Vagina (tissue), 2 donors: ENCODE measurements at regions not wholly inside any gene's neighbourhood (a gene's known extent, or its start where the extent isn't known, plus 50 kb on each side); places are given as distances from the start of the nearest gene placed in this dataset.

Experiments used
- DNase-seq, 2 donors: peaks; one replicate each; pipeline ENCODE4 v3.0.0-alpha.2; 2017; ENCODE audit errors: extremely low spot score in 2 of 2
- H3K27ac ChIP-seq: fragments of 200-600 bp; sonication (generic); one replicate; pipeline ENCODE4 v1.5.1; 2019
- H3K27me3 ChIP-seq: fragments of 200-600 bp; sonication (generic); one replicate; pipeline ENCODE4 v1.5.1; 2019
- H3K36me3 ChIP-seq, 2 donors: fragments of 200-600 bp; sonication (generic); one replicate each; pipeline ENCODE4 v1.5.1; 2017 to 2019
- H3K4me1 ChIP-seq: fragments of 200-600 bp; sonication (generic); one replicate; pipeline ENCODE4 v1.5.1; 2019
- H3K4me3 ChIP-seq, 2 donors: fragments of 200-600 bp; sonication (generic); 1 replicate in 1 of 2; 2 replicates in 1 of 2; pipeline ENCODE4 v1.5.1; 2016 to 2019
- H3K9me3 ChIP-seq: fragments of 200-600 bp; sonication (generic); one replicate; pipeline ENCODE4 v1.5.1; 2019
- POLR2A ChIP-seq, 2 donors: fragments of 450-650 bp; IDR thresholded peaks; one replicate each; pipeline ENCODE4 v1.6.1; 2017; ENCODE audit warnings: antibody characterized with exemption in 2 of 2, mild to moderate bottlenecking in 2 of 2, moderate library complexity in 2 of 2
- POLR2AphosphoS5 ChIP-seq, 2 donors: sonication (generic); formaldehyde crosslinking; IDR thresholded peaks; one replicate each; pipeline ENCODE4 v1.9.0; 2017; ENCODE audit warnings: antibody characterized with exemption in 2 of 2, mild to moderate bottlenecking in 2 of 2, low read depth in 1 of 2; ENCODE audit not compliant: insufficient read depth in 1 of 2
- intact Hi-C: fragments of 100-400 bp; cut with DNase I; formaldehyde crosslinking; loops from one replicate; pipeline ENCODE4 v1.15.1; 2023
- TF ChIP-seq, protein P1 (sequence below), 3 experiments: fragments of 450-650 bp in 2 of 3; fragments of 200-600 bp in 1 of 3; sonication (generic) in 1 of 3; IDR thresholded peaks; one replicate each; pipeline ENCODE4 v1.5.1; 2017 to 2019; ENCODE audit warnings: antibody characterized with exemption in 3 of 3, mild to moderate bottlenecking in 2 of 3, moderate library complexity in 2 of 3

DNA sequence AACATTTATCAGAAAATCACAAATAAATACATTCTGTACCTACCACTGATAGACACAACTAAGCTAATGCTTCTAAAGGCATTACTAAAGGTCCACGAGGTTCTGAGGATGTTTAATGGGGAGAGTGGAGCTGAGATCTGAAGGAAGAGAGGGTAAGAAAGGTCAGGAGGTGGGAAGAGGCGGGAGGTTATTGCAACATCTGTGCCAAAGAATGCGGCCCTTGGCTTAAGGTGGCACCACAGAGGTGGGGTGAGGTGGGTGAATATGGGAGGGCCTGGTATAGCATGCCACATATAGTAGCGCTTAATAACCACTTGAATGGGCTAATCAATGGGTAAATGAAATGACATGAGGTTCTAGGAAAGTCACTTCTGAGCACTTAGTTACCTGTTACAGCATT, 217.8 kb upstream of the ATP5MC3 start:
- H3K27me3 ChIP-seq, result no peaks in the 10 kb centered on the region
- H3K9me3 ChIP-seq, result no peaks in the 10 kb centered on the region
- DNase-seq, result no peak
- no peak for TF ChIP-seq POLR2AphosphoS5 (IDR thresholded peaks at IDR 0.05; ENCODE audit: insufficient read depth in 1 of 2, low read depth in 1 of 2)
- no peak for TF ChIP-seq POLR2A (IDR thresholded peaks at IDR 0.05)
- TF ChIP-seq, protein P1, sequence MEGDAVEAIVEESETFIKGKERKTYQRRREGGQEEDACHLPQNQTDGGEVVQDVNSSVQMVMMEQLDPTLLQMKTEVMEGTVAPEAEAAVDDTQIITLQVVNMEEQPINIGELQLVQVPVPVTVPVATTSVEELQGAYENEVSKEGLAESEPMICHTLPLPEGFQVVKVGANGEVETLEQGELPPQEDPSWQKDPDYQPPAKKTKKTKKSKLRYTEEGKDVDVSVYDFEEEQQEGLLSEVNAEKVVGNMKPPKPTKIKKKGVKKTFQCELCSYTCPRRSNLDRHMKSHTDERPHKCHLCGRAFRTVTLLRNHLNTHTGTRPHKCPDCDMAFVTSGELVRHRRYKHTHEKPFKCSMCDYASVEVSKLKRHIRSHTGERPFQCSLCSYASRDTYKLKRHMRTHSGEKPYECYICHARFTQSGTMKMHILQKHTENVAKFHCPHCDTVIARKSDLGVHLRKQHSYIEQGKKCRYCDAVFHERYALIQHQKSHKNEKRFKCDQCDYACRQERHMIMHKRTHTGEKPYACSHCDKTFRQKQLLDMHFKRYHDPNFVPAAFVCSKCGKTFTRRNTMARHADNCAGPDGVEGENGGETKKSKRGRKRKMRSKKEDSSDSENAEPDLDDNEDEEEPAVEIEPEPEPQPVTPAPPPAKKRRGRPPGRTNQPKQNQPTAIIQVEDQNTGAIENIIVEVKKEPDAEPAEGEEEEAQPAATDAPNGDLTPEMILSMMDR (IDR thresholded peaks at IDR 0.05), result no peak
- H3K36me3 ChIP-seq, result no peaks in the 10 kb centered on the region
- intact Hi-C loops, result no loop called here
- no peaks in the 10 kb centered on the region for H3K4me1 ChIP-seq
- no peak overlapping the region for H3K4me3 ChIP-seq
- no peak overlapping the region for H3K27ac ChIP-seq

DNA sequence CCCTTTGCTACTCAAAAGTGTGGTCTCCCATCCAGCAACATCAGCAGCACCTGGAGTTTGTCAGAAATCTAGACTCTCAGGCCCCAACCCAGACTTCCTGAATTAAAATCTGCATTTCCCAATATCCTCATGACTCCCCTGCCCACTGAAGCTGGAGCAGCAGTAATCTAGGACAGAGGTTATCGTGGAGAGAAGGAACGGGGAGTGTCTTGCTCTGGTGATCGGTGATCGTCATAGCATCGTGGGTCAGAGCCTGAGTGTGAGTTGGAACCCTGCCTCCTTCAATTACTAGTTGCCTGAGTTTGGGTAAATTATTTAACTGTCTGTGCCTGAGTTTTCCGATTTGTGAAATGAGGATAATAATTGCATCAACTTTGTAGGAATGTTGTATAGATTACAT, 217.3 kb upstream of the ATP5MC3 start:
- intact Hi-C loops, result loop anchor here (1.0 kb wide), 1 partner anchor 7 kb away; no protein-coding TSS in a partner anchor
- H3K27me3 ChIP-seq, result no peaks in the 10 kb centered on the region
- H3K4me3 ChIP-seq, result no peak overlapping the region
- H3K4me1 ChIP-seq, result no peaks in the 10 kb centered on the region
- TF ChIP-seq POLR2A (IDR thresholded peaks at IDR 0.05) (no peak), POLR2AphosphoS5 (IDR thresholded peaks at IDR 0.05; ENCODE audit: insufficient read depth in 1 of 2, low read depth in 1 of 2) (no peak)
- TF ChIP-seq, protein P1 (IDR thresholded peaks at IDR 0.05), result no peak
- no peak for DNase-seq
- H3K27ac ChIP-seq, result no peak overlapping the region
- no peaks in the 10 kb centered on the region for H3K36me3 ChIP-seq
- no peaks in the 10 kb centered on the region for H3K9me3 ChIP-seq

DNA sequence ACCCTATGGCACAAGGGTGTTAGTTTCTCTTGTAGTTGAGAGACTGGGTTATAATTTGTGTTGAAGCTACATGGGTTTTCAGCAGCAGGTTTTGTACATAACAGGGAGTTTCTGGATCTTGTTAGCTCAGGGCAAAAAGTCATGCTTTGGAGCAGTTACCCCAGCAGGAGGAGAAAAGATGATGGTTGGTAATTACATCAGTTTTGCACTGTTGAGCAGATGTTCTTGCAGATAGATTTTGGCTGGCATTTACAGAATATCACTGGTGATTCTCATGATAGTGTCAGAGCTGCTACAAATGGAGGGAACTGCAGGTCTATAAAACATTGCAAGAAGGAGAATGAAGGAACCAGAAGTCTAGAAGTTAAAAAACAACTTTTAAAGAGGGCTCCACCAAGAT, 215.2 kb upstream of the ATP5MC3 start:
- TF ChIP-seq POLR2AphosphoS5 (IDR thresholded peaks at IDR 0.05; ENCODE audit: insufficient read depth in 1 of 2, low read depth in 1 of 2), result no peak
- TF ChIP-seq POLR2A (IDR thresholded peaks at IDR 0.05), result no peak
- TF ChIP-seq, protein P1 (IDR thresholded peaks at IDR 0.05), result no peak
- H3K4me1 ChIP-seq, result no peaks in the 10 kb centered on the region
- no peaks in the 10 kb centered on the region for H3K27me3 ChIP-seq
- no peak overlapping the region for H3K4me3 ChIP-seq
- H3K27ac ChIP-seq, result no peak overlapping the region
- intact Hi-C loops, result no loop called here
- no peaks in the 10 kb centered on the region for H3K36me3 ChIP-seq
- no peak for DNase-seq
- no peaks in the 10 kb centered on the region for H3K9me3 ChIP-seq

DNA sequence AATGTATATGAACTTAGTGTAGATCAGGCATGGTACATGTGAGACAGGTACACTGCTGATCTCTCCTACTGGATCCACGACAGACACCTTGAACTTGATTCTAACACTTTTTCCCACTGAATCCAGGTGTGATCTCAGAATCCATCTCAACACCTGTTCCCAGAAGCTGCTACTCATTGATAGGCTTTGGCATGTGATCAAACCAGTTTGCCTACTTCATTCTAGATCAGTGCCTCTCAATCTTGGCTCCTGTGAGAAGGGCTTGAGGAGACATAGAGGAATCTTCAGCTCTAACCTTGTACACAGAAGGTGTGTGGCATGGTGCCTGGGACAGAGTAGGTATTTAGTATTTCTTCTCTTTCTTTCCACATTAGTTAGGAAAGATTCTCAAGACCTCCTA, 212.3 kb upstream of the ATP5MC3 start:
- no peaks in the 10 kb centered on the region for H3K9me3 ChIP-seq
- no peak for DNase-seq
- H3K36me3 ChIP-seq, result no peaks in the 10 kb centered on the region
- no peaks in the 10 kb centered on the region for H3K27me3 ChIP-seq
- H3K27ac ChIP-seq, result no peak overlapping the region
- no peaks in the 10 kb centered on the region for H3K4me1 ChIP-seq
- intact Hi-C loops, result no loop called here
- no peak overlapping the region for H3K4me3 ChIP-seq
- no peak for TF ChIP-seq POLR2AphosphoS5 (IDR thresholded peaks at IDR 0.05; ENCODE audit: insufficient read depth in 1 of 2, low read depth in 1 of 2)
- TF ChIP-seq, protein P1 (IDR thresholded peaks at IDR 0.05), result no peak
- no peak for TF ChIP-seq POLR2A (IDR thresholded peaks at IDR 0.05)

DNA sequence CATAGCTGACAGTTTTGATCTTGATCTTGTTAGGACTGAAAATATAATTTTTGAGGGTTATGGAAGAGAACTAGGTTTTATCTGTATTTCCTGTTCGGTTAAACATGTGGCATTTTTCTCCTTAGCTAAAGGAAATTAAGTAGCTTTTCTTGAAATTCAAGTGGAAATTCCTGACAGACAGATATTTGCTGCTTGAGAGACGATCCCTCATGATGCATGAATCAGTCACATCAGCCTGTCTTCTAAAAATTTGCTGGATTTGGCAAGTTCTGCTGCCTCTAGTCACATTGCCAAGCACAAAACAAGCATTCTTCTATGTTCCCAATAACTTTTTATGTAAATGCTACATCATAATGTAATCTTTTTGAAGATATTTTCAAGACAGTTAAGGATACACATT, 201.8 kb upstream of the ATP5MC3 start:
- Histone ChIP-seq H3K27me3 (no peaks in the 10 kb centered on the region), H3K36me3 (no peaks in the 10 kb centered on the region), H3K27ac (no peak overlapping the region), H3K4me3 (no peak overlapping the region), H3K9me3 (no peaks in the 10 kb centered on the region), H3K4me1 (no peaks in the 10 kb centered on the region)
- DNase-seq, result no peak
- no peak for TF ChIP-seq POLR2AphosphoS5 (IDR thresholded peaks at IDR 0.05; ENCODE audit: insufficient read depth in 1 of 2, low read depth in 1 of 2)
- TF ChIP-seq, protein P1 (IDR thresholded peaks at IDR 0.05), result no peak
- TF ChIP-seq POLR2A (IDR thresholded peaks at IDR 0.05), result no peak
- intact Hi-C loops, result no loop called here
